ENCODE measurements at regions not wholly inside any gene's neighbourhood (a gene's known extent, or its start where the extent isn't known, plus 50 kb on each side); places are given as distances from the start of the nearest gene placed in this dataset.

DNA sequence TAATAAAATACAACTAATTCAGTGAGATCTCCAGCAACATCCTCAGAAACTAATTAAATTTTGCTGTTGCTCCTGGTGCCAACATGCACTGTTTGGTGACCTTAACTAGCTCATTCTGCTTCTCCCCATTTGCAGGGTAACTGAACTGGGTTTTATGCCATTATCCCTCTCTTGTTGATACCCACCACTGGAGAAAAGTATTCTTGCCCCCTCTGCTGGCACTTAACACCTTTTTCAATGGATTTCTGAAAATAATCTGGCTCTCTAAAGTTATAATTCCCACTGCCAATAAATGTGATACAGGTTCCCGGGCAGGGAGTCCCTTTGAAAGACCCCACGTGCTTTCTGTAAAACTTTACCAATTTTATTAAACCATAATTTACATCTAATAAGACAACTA lies 394.3 kb downstream of the OSTF1 start:
- TF ChIP-seq, protein P1, sequence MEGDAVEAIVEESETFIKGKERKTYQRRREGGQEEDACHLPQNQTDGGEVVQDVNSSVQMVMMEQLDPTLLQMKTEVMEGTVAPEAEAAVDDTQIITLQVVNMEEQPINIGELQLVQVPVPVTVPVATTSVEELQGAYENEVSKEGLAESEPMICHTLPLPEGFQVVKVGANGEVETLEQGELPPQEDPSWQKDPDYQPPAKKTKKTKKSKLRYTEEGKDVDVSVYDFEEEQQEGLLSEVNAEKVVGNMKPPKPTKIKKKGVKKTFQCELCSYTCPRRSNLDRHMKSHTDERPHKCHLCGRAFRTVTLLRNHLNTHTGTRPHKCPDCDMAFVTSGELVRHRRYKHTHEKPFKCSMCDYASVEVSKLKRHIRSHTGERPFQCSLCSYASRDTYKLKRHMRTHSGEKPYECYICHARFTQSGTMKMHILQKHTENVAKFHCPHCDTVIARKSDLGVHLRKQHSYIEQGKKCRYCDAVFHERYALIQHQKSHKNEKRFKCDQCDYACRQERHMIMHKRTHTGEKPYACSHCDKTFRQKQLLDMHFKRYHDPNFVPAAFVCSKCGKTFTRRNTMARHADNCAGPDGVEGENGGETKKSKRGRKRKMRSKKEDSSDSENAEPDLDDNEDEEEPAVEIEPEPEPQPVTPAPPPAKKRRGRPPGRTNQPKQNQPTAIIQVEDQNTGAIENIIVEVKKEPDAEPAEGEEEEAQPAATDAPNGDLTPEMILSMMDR (IDR thresholded peaks at IDR 0.05 in 4 of 5, conservative IDR thresholded peaks at IDR 0.05 in 1 of 5): no peak
- no peak for TF ChIP-seq POLR2A (IDR thresholded peaks at IDR 0.05)
